NB4 (cell line): ENCODE measurements at regions not wholly inside any gene's neighbourhood (a gene's known extent, or its start where the extent isn't known, plus 50 kb on each side); places are given as distances from the start of the nearest gene placed in this dataset.

Experiments
- DNase-seq: peaks from one replicate; pipeline ENCODE4 v3.0.0; 2010; ENCODE audit warnings: low read depth
- H3K4me3 ChIP-seq: one replicate; pipeline ENCODE4 v1.5.1; 2011; ENCODE audit warnings: mild to moderate bottlenecking, low read depth, low read length, moderate library complexity
- CTCF ChIP-seq: IDR thresholded peaks from one replicate; pipeline ENCODE4 v1.5.1; 2012; ENCODE audit warnings: low read depth, low read length
- MAX ChIP-seq: IDR thresholded peaks from 2 replicates; pipeline ENCODE4 v1.6.1; 2011; ENCODE audit warnings: low read depth, low read length
- MYC ChIP-seq: IDR thresholded peaks from 2 replicates; pipeline ENCODE4 v1.6.1; 2011; ENCODE audit warnings: low read depth, low read length
- POLR2A ChIP-seq: IDR thresholded peaks from 2 replicates; pipeline ENCODE4 v1.6.1; 2011; ENCODE audit warnings: mild to moderate bottlenecking; ENCODE audit not compliant: insufficient read length; ENCODE audit errors: extremely low read depth

GRCh38 chr15:93305306-93305705 lies 216.3 kb upstream of the RGMA start:
- no peak for DNase-seq
- TF ChIP-seq MYC: no peak
- TF ChIP-seq CTCF: no peak
- no peak for TF ChIP-seq MAX
- TF ChIP-seq POLR2A: no peak
- no peak overlapping the region for H3K4me3 ChIP-seq

- no peak for DNase-seq
- no peak for TF ChIP-seq MYC
- TF ChIP-seq POLR2A: no peak
- TF ChIP-seq MAX: no peak
- no peak for TF ChIP-seq CTCF
- H3K4me3 ChIP-seq: no peak overlapping the region
Observed at GRCh38 chr15:93302080-93302765, 213.2 kb upstream of the RGMA start.

GRCh38 chr15:93300796-93301195 lies 211.8 kb upstream of the RGMA start:
- no peak for DNase-seq
- H3K4me3 ChIP-seq: no peak overlapping the region
- TF ChIP-seq CTCF (no peak), MYC (no peak), MAX (no peak), POLR2A (no peak)

GRCh38 chr15:93299675-93300074 lies 210.7 kb upstream of the RGMA start:
- TF ChIP-seq CTCF (no peak), MAX (no peak), MYC (no peak), POLR2A (no peak)
- H3K4me3 ChIP-seq: no peak overlapping the region
- no peak for DNase-seq

- DNase-seq: peak; percentile 93
- no peak overlapping the region for H3K4me3 ChIP-seq
- no peak for TF ChIP-seq POLR2A
- TF ChIP-seq MYC: peak; percentile 87
- no peak for TF ChIP-seq CTCF
- peak; percentile 84 for TF ChIP-seq MAX
Observed at GRCh38 chr15:93298901-93299300, 209.9 kb upstream of the RGMA start.
